Heart right ventricle (tissue), 16 donors: ENCODE measurements at regions not wholly inside any gene's neighbourhood (a gene's known extent, or its start where the extent isn't known, plus 50 kb on each side); places are given as distances from the start of the nearest gene placed in this dataset.
"Not testable (repeated sequence)": the region's sequence is repeated elsewhere in the genome, so short reads cannot be mapped to it uniquely, and the experiment has no call there.

Experiments used
- ATAC-seq, 8 donors: fragments of 200-7000 bp; cut with Tn5 transposase; one replicate each; pipeline ENCODE4 v1.9.1; 2020; ENCODE audit warnings: mild to moderate bottlenecking in 8 of 8, moderate library complexity in 8 of 8, moderate number of reproducible peaks in 1 of 8
- DNase-seq, 2 donors: peaks; one replicate each; pipeline ENCODE4 v3.0.0-alpha.2; 2020
- H3K27ac ChIP-seq, 10 donors: fragments of 200-600 bp; sonication (generic) in 2 of 10; one replicate each; pipeline versions ENCODE4 v1.5.0 to v1.8.0; 2020 to 2022; ENCODE audit warnings: mild to moderate bottlenecking in 3 of 10
- H3K27me3 ChIP-seq, 7 donors: fragments of 200-600 bp; one replicate each; pipeline ENCODE4 v1.8.0; 2021 to 2022; ENCODE audit warnings: mild to moderate bottlenecking in 2 of 7
- H3K36me3 ChIP-seq, 9 donors: fragments of 200-600 bp; sonication (generic) in 1 of 9; one replicate each; pipeline versions ENCODE4 v1.5.0 to v1.8.0; 2020 to 2022; ENCODE audit warnings: mild to moderate bottlenecking in 2 of 9
- H3K4me1 ChIP-seq, 9 donors: fragments of 200-600 bp; sonication (generic) in 1 of 9; one replicate each; pipeline versions ENCODE4 v1.5.0 to v1.8.0; 2020 to 2022; ENCODE audit warnings: mild to moderate bottlenecking in 4 of 9
- H3K4me3 ChIP-seq, 10 donors: fragments of 200-600 bp; sonication (generic) in 2 of 10; one replicate each; pipeline versions ENCODE4 v1.5.0 to v1.8.0; 2020 to 2022; ENCODE audit warnings: mild to moderate bottlenecking in 7 of 10, moderate library complexity in 2 of 10
- H3K9me3 ChIP-seq, 11 donors: fragments of 200-600 bp in 10 of 11; sonication (generic) in 2 of 11; one replicate each; pipeline versions ENCODE4 v1.5.0 to v1.8.0; 2013 to 2022; ENCODE audit warnings: mild to moderate bottlenecking in 2 of 11, control low read depth in 1 of 11, moderate library complexity in 1 of 11
- CTCF ChIP-seq, 9 donors: fragments of 200-600 bp; sonication (generic) in 2 of 9; IDR thresholded peaks; one replicate each; pipeline versions ENCODE4 v1.5.0 to v1.8.0; 2021 to 2022; ENCODE audit warnings: antibody characterized with exemption in 9 of 9, mild to moderate bottlenecking in 5 of 9, moderate library complexity in 1 of 9
- WGBS, 2 donors: extraction: QIAGEN DNeasy Blood & Tissue Kit; methylation state at CpG; one replicate each; pipeline ENCODE4 v1.1.7; 2013; ENCODE audit warnings: inconsistent platforms in 1 of 2; 5-methylcytosine and 5-hydroxymethylcytosine counted together
- intact Hi-C, 10 donors: fragments of 100-400 bp; cut with DNase I; formaldehyde crosslinking; loops; one replicate each; pipeline versions ENCODE4 v1.11.1 to v1.14.2; 2022
- donor health status: Arrhythmogenic right ventricular cardiomyopathy.
- donor health status: ischemic (EF 13 %, LVEDD 7.1; RV severe dilation, severe dysfunction).
- donor health status: healthy with polysubstance abuse.
- donor health status: DM: no; HTN: yes; CAD: no.
- donor health status: DM: no; HTN: no; CAD: no.
- donor health status: ischemic (EF 25% LVEDD 6.9; RV normal size, moderate dysfunction).
- donor health status: ischemic (EF 25% LVEDD 5.7; RV mildly dilated, moderate dysfunction).
- donor health status: healthy.
- donor health status: DM: yes; HTN: yes; CAD: no.
- donor health status: Ischemic cardiomyopathy.
- donor health status: ischemic (EF 35%, LVEDD 5.7; RV mildly dilated, moderate dysfunction).
- donor health status: nonischemic (EF 11% LVEDD 7.7; RV severe dilation, severe dysfunction).
- donor health status: DM: yes; HTN: yes; CAD: no.
- donor health status: PGD.
- donor health status: ischemic (EF 29% LVEDD 5.4; RV normal size, mild dysfunction).
- donor health status: nonischemic (EF 23%, LVEDD 6.1; RV moderate dilation, normal function).

GRCh38 chr4:137896221-137896737, 345.9 kb downstream of the SLC7A11 start:
- Histone ChIP-seq H3K36me3 (no peaks in the 10 kb centered on the region), H3K9me3 (no peaks in the 10 kb centered on the region), H3K4me3 (no peak overlapping the region), H3K27me3 (no peaks in the 10 kb centered on the region), H3K27ac (no peak overlapping the region), H3K4me1 (no peaks in the 10 kb centered on the region)
- 71% methylated on average over 5 of the region's 5 CpGs for WGBS, 2 donors
- no peak for TF ChIP-seq CTCF (IDR thresholded peaks at IDR 0.05)
- DNase-seq, result no peak
- intact Hi-C loops, result no loop called here
- ATAC-seq, result no peak

GRCh38 chr4:137895515-137895914, 346.6 kb downstream of the SLC7A11 start:
- intact Hi-C loops, H3K27ac ChIP-seq, H3K4me3 ChIP-seq, DNase-seq, H3K27me3 ChIP-seq, ATAC-seq, H3K4me1 ChIP-seq, H3K9me3 ChIP-seq, H3K36me3 ChIP-seq: not testable (repeated sequence)
- 98 to 100% methylated on average over 1 of the region's 1 CpG for WGBS, 2 donors

GRCh38 chr4:137892134-137892533, 350.0 kb downstream of the SLC7A11 start:
- no peak for ATAC-seq
- WGBS, 2 donors, result 76 to 84% methylated on average over 3 of the region's 3 CpGs

GRCh38 chr4:137890812-137891211, 351.3 kb downstream of the SLC7A11 start:
- ATAC-seq (no peak), DNase-seq (no peak)
- no peaks in the 10 kb centered on the region for H3K9me3 ChIP-seq
- no peak overlapping the region for H3K4me3 ChIP-seq
- no peak overlapping the region for H3K27ac ChIP-seq
- intact Hi-C loops, result no loop called here
- no peaks in the 10 kb centered on the region for H3K36me3 ChIP-seq
- TF ChIP-seq CTCF (IDR thresholded peaks at IDR 0.05), result no peak
- no peaks in the 10 kb centered on the region for H3K4me1 ChIP-seq
- no peaks in the 10 kb centered on the region for H3K27me3 ChIP-seq
- 83 to 92% methylated on average over 2 of the region's 2 CpGs for WGBS, 2 donors

More at GRCh38 chr4:137892134-137892533, 350.0 kb downstream of the SLC7A11 start:
- TF ChIP-seq CTCF (IDR thresholded peaks at IDR 0.05), result no peak
- intact Hi-C loops, result no loop called here
- H3K9me3 ChIP-seq, result no peaks in the 10 kb centered on the region
- no peak for DNase-seq
- no peaks in the 10 kb centered on the region for H3K4me1 ChIP-seq
- H3K36me3 ChIP-seq, result no peaks in the 10 kb centered on the region
- no peak overlapping the region for H3K4me3 ChIP-seq
- H3K27me3 ChIP-seq, result no peaks in the 10 kb centered on the region
- H3K27ac ChIP-seq, result no peak overlapping the region

- Histone ChIP-seq H3K4me3 (no peak overlapping the region), H3K4me1 (no peaks in the 10 kb centered on the region), H3K36me3 (no peaks in the 10 kb centered on the region), H3K27ac (no peak overlapping the region), H3K9me3 (peaks cover 0 to 20% (median 5%) of the 10 kb centered on the region in 11 donors), H3K27me3 (no peaks in the 10 kb centered on the region)
- intact Hi-C loops, result no loop called here
- DNase-seq, result no peak
- no peak for ATAC-seq
- no peak for TF ChIP-seq CTCF (IDR thresholded peaks at IDR 0.05)
- WGBS, 2 donors, result 76 to 85% methylated on average over 4 of the region's 4 CpGs
These were observed 349.3 kb upstream of the PCDH18 start for GRCh38 chr4:137881641-137882040.

GRCh38 chr4:137868067-137868466, 335.8 kb upstream of the PCDH18 start:
- H3K27ac ChIP-seq, H3K4me3 ChIP-seq, H3K9me3 ChIP-seq, H3K27me3 ChIP-seq, H3K4me1 ChIP-seq, H3K36me3 ChIP-seq, DNase-seq, ATAC-seq: not testable (repeated sequence)
- 83 to 92% methylated on average over 2 of the region's 3 CpGs for WGBS, 2 donors
- intact Hi-C loops, result loop anchor here in 2 of 10 donors (10.0 kb wide), 1 partner anchor 743 kb away; no protein-coding TSS in a partner anchor
